Body of pancreas (tissue), 4 donors: ENCODE measurements at regions not wholly inside any gene's neighbourhood (a gene's known extent, or its start where the extent isn't known, plus 50 kb on each side); places are given as distances from the start of the nearest gene placed in this dataset.

ENCODE experiments used
- ATAC-seq: fragments of 150-250 bp; one replicate; pipeline ENCODE4 v1.9.1; 2016
- DNase-seq, 4 donors: peaks; one replicate each; pipeline ENCODE4 v3.0.0-alpha.2; 2019
- H3K27ac ChIP-seq, 4 donors: fragments of 200-600 bp; sonication (generic); 1 replicate in 3 of 4; 2 replicates in 1 of 4; pipeline versions ENCODE4 v1.5.1 to v1.6.1; 2016 to 2019; ENCODE audit warnings: mild to moderate bottlenecking in 1 of 4, mixed read lengths in 1 of 4, moderate library complexity in 1 of 4
- H3K27me3 ChIP-seq, 2 donors: fragments of 200-600 bp; sonication (generic); one replicate each; pipeline ENCODE4 v1.6.0; 2016; ENCODE audit warnings: mild to moderate bottlenecking in 1 of 2
- H3K36me3 ChIP-seq, 2 donors: fragments of 200-600 bp; sonication (generic); replicated peaks in 1 of 2; 2 replicates each; pipeline ENCODE4 v1.5.1; 2016; ENCODE audit warnings: low read depth in 2 of 2; ENCODE audit not compliant: insufficient read depth in 1 of 2
- H3K4me1 ChIP-seq: fragments of 200-600 bp; sonication (generic); one replicate; pipeline ENCODE4 v1.6.0; 2016
- H3K4me3 ChIP-seq, 2 donors: fragments of 200-600 bp; sonication (generic); 1 replicate in 1 of 2; 2 replicates in 1 of 2; pipeline ENCODE4 v1.5.1; 2016 to 2019
- H3K9me3 ChIP-seq, 3 donors: fragments of 200-600 bp; sonication (generic); 1 replicate in 2 of 3; 2 replicates in 1 of 3; pipeline ENCODE4 v1.5.1; 2016
- CTCF ChIP-seq, 7 experiments: fragments of 450-650 bp in 4 of 7; fragments of 200-600 bp in 3 of 7; sonication (generic) in 3 of 7; IDR thresholded peaks; one replicate each; pipeline ENCODE4 v1.5.1; 2016 to 2019; ENCODE audit warnings: antibody characterized with exemption in 7 of 7
- POLR2A ChIP-seq, 3 donors: fragments of 450-650 bp; IDR thresholded peaks; one replicate each; pipeline ENCODE4 v1.6.1; 2016; ENCODE audit warnings: antibody characterized with exemption in 3 of 3, mild to moderate bottlenecking in 2 of 3
- WGBS, 2 donors: methylation state at CpG; one replicate each; pipeline ENCODE4 v1.1.5; 2017; 5-methylcytosine and 5-hydroxymethylcytosine counted together
- intact Hi-C: fragments of 100-400 bp; cut with DNase I; formaldehyde crosslinking; loops from one replicate; pipeline ENCODE4 v1.15.1; 2023

- DNase-seq (no peak), ATAC-seq (no peak)
- 76 to 79% methylated on average over 2 of the region's 2 CpGs for WGBS, 2 donors
- intact Hi-C loops: no loop called here
- Histone ChIP-seq H3K36me3 (no peaks in the 10 kb centered on the region), H3K27me3 (no peaks in the 10 kb centered on the region), H3K4me3 (no peak overlapping the region), H3K4me1 (no peaks in the 10 kb centered on the region), H3K27ac (no peak overlapping the region), H3K9me3 (no peaks in the 10 kb centered on the region)
- no peak for TF ChIP-seq CTCF (IDR thresholded peaks at IDR 0.05)
- no peak for TF ChIP-seq POLR2A (IDR thresholded peaks at IDR 0.05)
Observed at GRCh38 chr2:145050134-145050533, 530.2 kb upstream of the ZEB2 start.

GRCh38 chr2:145049475-145049874, 529.6 kb upstream of the ZEB2 start:
- WGBS, 2 donors: 59 to 72% methylated on average over 3 of the region's 3 CpGs
- Histone ChIP-seq H3K4me3 (no peak overlapping the region), H3K36me3 (no peaks in the 10 kb centered on the region), H3K27ac (no peak overlapping the region), H3K4me1 (no peaks in the 10 kb centered on the region), H3K9me3 (no peaks in the 10 kb centered on the region), H3K27me3 (no peaks in the 10 kb centered on the region)
- TF ChIP-seq POLR2A (IDR thresholded peaks at IDR 0.05) (no peak), CTCF (IDR thresholded peaks at IDR 0.05) (no peak)
- DNase-seq: no peak
- intact Hi-C loops: no loop called here
- ATAC-seq: no peak

- TF ChIP-seq CTCF (IDR thresholded peaks at IDR 0.05) (no peak), POLR2A (IDR thresholded peaks at IDR 0.05) (no peak)
- Histone ChIP-seq H3K9me3 (no peaks in the 10 kb centered on the region), H3K27me3 (no peaks in the 10 kb centered on the region), H3K36me3 (no peaks in the 10 kb centered on the region), H3K27ac (no peak overlapping the region), H3K4me1 (no peaks in the 10 kb centered on the region), H3K4me3 (no peak overlapping the region)
- intact Hi-C loops: no loop called here
- DNase-seq: no peak
- ATAC-seq: no peak
- 89% methylated on average over 1 of the region's 1 CpG for WGBS, 2 donors
Observed at GRCh38 chr2:145047554-145047953, 527.6 kb upstream of the ZEB2 start.

GRCh38 chr2:145044491-145044890, 524.6 kb upstream of the ZEB2 start:
- intact Hi-C loops: no loop called here
- TF ChIP-seq POLR2A (IDR thresholded peaks at IDR 0.05) (no peak), CTCF (IDR thresholded peaks at IDR 0.05) (no peak)
- Histone ChIP-seq H3K27me3 (no peaks in the 10 kb centered on the region), H3K9me3 (no peaks in the 10 kb centered on the region), H3K4me3 (no peak overlapping the region), H3K36me3 (no peaks in the 10 kb centered on the region), H3K4me1 (no peaks in the 10 kb centered on the region), H3K27ac (no peak overlapping the region)
- ATAC-seq (no peak), DNase-seq (no peak)

- DNase-seq: peak in 1 of 4 donors; percentile 12
- Histone ChIP-seq H3K4me3 (no peak overlapping the region), H3K4me1 (no peaks in the 10 kb centered on the region), H3K9me3 (no peaks in the 10 kb centered on the region), H3K27me3 (no peaks in the 10 kb centered on the region), H3K36me3 (no peaks in the 10 kb centered on the region), H3K27ac (no peak overlapping the region)
- no peak for ATAC-seq
- no peak for TF ChIP-seq CTCF (IDR thresholded peaks at IDR 0.05)
- TF ChIP-seq POLR2A (IDR thresholded peaks at IDR 0.05): no peak
- intact Hi-C loops: no loop called here
- WGBS, 2 donors: 68 to 75% methylated on average over 6 of the region's 6 CpGs
Observed at GRCh38 chr2:145043399-145043834, 523.5 kb upstream of the ZEB2 start.
